GM12891 (cell line): ENCODE measurements at regions not wholly inside any gene's neighbourhood (a gene's known extent, or its start where the extent isn't known, plus 50 kb on each side); places are given as distances from the start of the nearest gene placed in this dataset.

Experiments
- PAX5 ChIP-seq: IDR thresholded peaks from 2 replicates; pipeline ENCODE4 v1.6.1; 2011; ENCODE audit warnings: low read length, moderate library complexity, mild to moderate bottlenecking; ENCODE audit not compliant: insufficient read depth, severe bottlenecking
- POLR2A ChIP-seq: IDR thresholded peaks from 2 replicates; pipeline ENCODE4 v1.6.1; 2011; ENCODE audit warnings: low read depth, low read length, control low read depth
- POLR2AphosphoS5 ChIP-seq: IDR thresholded peaks from 2 replicates; pipeline ENCODE4 v1.6.1; 2011; ENCODE audit warnings: low read depth, low read length, control low read depth
- POU2F2 ChIP-seq: IDR thresholded peaks from 2 replicates; pipeline ENCODE4 v1.6.1; 2011; ENCODE audit warnings: low read depth, mild to moderate bottlenecking, control low read depth, low read length, moderate library complexity
- SPI1 ChIP-seq: IDR thresholded peaks from 2 replicates; pipeline ENCODE4 v1.6.1; 2011; ENCODE audit warnings: low read depth, low read length, control low read depth
- TAF1 ChIP-seq: IDR thresholded peaks from 2 replicates; pipeline ENCODE4 v1.6.1; 2011; ENCODE audit warnings: low read depth, low read length, control low read depth

DNA sequence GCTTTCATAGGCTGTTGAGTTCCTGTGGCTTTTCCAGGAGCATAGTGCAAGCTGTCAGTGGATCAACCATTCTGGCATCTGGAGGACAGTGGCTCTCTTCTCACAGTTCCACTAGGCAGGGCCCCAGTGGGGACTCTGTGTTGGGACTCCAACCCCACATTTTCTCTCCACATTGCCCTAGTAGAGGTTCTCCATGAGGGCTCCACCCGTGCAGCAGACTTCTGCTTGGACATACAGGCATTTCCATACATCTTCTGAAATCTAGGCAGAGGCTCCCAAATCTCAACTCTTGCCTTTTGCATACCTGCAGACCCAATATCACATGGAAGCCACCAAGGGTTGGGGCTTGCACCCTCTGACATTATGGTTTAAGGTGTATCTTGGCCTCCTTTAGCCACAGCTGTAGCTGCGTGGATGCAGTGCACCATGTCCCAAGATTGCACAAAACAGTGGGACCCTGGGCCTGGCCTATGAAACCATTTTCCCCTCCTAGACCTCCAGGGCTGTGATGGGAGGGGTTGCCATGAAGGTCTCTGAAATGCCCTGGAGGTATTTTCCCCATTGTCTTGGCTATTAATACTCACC lies 645.9 kb upstream of the CITED2 start:
- no peak for TF ChIP-seq POLR2A
- no peak for TF ChIP-seq TAF1
- no peak for TF ChIP-seq POU2F2
- no peak for TF ChIP-seq POLR2AphosphoS5
- no peak for TF ChIP-seq SPI1
- no peak for TF ChIP-seq PAX5
